GM18868 (cell line): ENCODE measurements at regions not wholly inside any gene's neighbourhood (a gene's known extent, or its start where the extent isn't known, plus 50 kb on each side); places are given as distances from the start of the nearest gene placed in this dataset.
A peak's percentile ranks its signal among the peaks of the same experiment; 100 is the strongest.

ENCODE experiments used
- ATAC-seq: cut with Tn5 transposase; IDR thresholded peaks from one replicate; pipeline ENCODE4 v1.9.1; 2021; ENCODE audit warnings: mild to moderate bottlenecking, moderate library complexity; ENCODE audit not compliant: unreplicated experiment

- no peak for ATAC-seq
Measured at GRCh38 chr3:70583682-70584081, 271.2 kb upstream of the MDFIC2 start.

GRCh38 chr3:70582803-70583202 is 270.4 kb upstream of the MDFIC2 start:
- no peak for ATAC-seq

- ATAC-seq = no peak
Measured at GRCh38 chr3:70580021-70580420, 267.6 kb upstream of the MDFIC2 start.

- ATAC-seq = no peak
Measured at GRCh38 chr3:70571696-70572095, 259.3 kb upstream of the MDFIC2 start.

GRCh38 chr3:70570584-70570983 is 258.1 kb upstream of the MDFIC2 start:
- no peak for ATAC-seq

- ATAC-seq = no peak
Measured at GRCh38 chr3:70568626-70569025, 256.2 kb upstream of the MDFIC2 start.

- ATAC-seq = no peak
Measured at GRCh38 chr3:70565861-70566260, 253.4 kb upstream of the MDFIC2 start.

- no peak for ATAC-seq
Measured at GRCh38 chr3:70564552-70564951, 252.1 kb upstream of the MDFIC2 start.

GRCh38 chr3:70561796-70562195 is 249.4 kb upstream of the MDFIC2 start:
- ATAC-seq = no peak

- ATAC-seq = no peak
Measured at GRCh38 chr3:70558956-70559355, 246.5 kb upstream of the MDFIC2 start.

GRCh38 chr3:70557976-70558375 is 245.5 kb upstream of the MDFIC2 start:
- no peak for ATAC-seq

GRCh38 chr3:70556056-70556455 is 243.6 kb upstream of the MDFIC2 start:
- ATAC-seq = no peak

GRCh38 chr3:70554170-70554569 is 241.7 kb upstream of the MDFIC2 start:
- ATAC-seq = no peak

- ATAC-seq = peak; percentile 96
Measured at GRCh38 chr3:70550723-70551319, 238.4 kb upstream of the MDFIC2 start.

GRCh38 chr3:70546679-70547078 is 234.2 kb upstream of the MDFIC2 start:
- no peak for ATAC-seq

- ATAC-seq = no peak
Measured at GRCh38 chr3:70543493-70543892, 231.1 kb upstream of the MDFIC2 start.

- ATAC-seq = no peak
Measured at GRCh38 chr3:70539908-70540307, 227.5 kb upstream of the MDFIC2 start.

- ATAC-seq = no peak
Measured at GRCh38 chr3:70532806-70533205, 220.4 kb upstream of the MDFIC2 start.

GRCh38 chr3:70531838-70532489 is 219.5 kb upstream of the MDFIC2 start:
- no peak for ATAC-seq

GRCh38 chr3:70531063-70531657 is 218.7 kb upstream of the MDFIC2 start:
- ATAC-seq = no peak

- no peak for ATAC-seq
Measured at GRCh38 chr3:70530626-70531025, 218.2 kb upstream of the MDFIC2 start.

- ATAC-seq = no peak
Measured at GRCh38 chr3:70527026-70527425, 214.6 kb upstream of the MDFIC2 start.
